NCI-H1694 treated with DMSO at 0.1 percent for 48 hours (cell line): ENCODE measurements at regions not wholly inside any gene's neighbourhood (a gene's known extent, or its start where the extent isn't known, plus 50 kb on each side); places are given as distances from the start of the nearest gene placed in this dataset.
"Not testable (repeated sequence)": the region's sequence is repeated elsewhere in the genome, so short reads cannot be mapped to it uniquely, and the experiment has no call there.

ENCODE experiments used
- DNase-seq: peaks from one replicate; lab custom pipeline; 2025; lab: John Stamatoyannopoulos, UW

DNA sequence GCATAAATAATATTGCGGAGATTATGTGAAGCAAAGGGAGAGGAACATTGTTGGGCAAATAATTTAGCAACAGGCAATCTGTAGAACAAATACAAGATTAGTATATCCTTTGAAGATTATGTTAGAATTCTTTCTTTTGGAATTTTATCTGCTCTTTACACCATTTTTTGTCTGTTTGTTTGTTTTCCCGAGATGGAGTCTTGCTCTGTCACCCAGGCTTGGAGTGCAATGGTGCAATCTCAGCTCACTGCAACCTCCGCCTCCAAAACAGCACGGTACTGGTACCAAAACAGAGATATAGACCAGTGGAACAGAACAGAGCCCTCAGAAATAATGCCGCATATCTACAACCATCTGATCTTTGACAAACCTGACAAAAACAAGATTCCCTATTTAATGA is 250.3 kb downstream of the FSIP2 start:
- DNase-seq, result not testable (repeated sequence)

DNA sequence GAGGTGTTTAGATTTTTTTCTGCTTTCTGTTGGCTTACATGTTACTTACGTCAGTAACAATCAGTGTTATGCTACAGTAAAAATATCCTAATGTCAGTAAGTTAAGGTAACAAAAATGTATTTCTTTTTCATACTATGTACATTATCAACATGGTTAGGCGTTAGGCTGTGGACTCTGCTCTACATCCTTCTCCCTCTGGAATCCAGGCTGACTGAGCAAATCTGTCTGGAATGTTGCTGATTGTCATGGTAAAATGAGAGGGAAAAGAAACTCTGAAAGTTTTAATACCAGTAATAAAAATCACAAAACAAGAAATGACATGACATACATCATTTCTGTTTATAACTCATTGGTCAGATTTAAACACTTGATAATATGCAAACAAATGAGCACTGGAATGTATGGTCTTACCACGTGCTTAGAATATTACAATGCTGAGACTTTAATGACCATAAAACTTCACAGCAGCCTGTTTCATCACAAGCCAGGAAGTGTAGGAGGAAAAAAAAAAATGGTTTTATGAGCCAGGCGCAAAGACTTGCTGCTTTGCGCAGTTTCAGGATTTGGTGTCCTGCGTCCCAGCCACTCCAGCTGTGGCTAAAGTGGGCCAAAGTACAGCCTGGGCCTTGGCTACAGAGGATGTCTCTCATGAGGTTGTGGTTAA is 252.4 kb downstream of the FSIP2 start:
- DNase-seq, result no peak

GRCh38 chr2:185998562-185999070 is 260.0 kb downstream of the FSIP2 start:
- no peak for DNase-seq

DNA sequence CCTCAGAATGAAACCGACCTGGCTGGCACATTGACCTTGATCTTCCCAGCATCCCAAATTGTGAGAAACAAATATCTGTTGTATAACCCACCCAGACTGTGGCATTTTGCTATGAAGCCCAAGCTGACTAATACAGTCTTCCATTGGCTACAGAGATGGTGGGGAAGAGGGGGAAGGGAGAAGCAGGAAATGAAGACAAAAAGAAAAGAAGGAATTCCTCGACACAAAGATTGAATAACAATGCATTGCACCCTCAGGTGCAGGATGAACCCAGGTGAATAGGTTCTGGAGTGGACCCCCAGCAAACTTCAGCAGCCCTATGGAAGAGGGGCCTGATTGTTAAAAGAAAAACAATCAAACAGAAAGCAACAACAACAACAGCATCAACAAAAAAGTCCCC is 270.7 kb downstream of the FSIP2 start:
- DNase-seq, result no peak

GRCh38 chr2:186017278-186017677 is 278.7 kb downstream of the FSIP2 start:
- no peak for DNase-seq

DNA sequence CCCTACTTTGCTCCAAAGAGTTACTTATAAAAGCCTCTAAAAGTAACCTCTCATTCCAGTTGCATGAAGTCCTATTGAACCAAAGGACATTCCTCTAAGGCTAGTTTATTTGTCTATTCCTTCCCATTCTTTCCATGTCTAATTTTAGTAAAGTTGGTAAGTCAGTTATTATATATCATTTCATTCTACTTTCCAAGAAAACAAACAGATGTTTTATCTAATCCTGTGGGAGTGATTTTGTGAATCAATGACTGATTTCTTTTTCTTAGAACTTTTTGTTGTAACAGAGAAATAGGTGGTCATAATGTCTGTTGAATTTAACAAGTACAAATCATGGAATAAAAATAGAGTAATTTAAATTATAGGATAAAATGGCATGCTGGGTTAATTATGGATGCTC is 286.3 kb downstream of the FSIP2 start:
- DNase-seq, result no peak

GRCh38 chr2:186027922-186028321 is 289.3 kb downstream of the FSIP2 start:
- no peak for DNase-seq

DNA sequence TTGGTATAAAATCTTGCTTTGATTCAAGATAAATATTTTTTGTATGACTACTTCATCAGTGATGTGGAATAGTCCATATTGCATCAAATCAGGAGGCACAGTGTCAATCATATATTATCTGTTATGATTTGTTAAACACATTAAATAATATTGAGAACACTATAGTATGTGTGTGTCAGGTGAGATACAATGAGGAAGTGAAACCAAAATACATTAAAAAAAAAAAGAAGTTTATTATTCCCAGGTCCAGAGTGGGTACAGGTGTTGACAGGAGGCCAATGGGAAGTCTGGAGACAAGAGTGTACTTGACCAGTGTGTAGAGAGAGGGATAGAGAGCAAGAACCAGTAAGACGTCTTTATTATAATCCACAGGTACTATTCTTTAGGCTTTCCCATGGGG is 292.6 kb downstream of the FSIP2 start:
- no peak for DNase-seq

- no peak for DNase-seq
Measured at GRCh38 chr2:186032102-186032738, 293.6 kb downstream of the FSIP2 start.

- no peak for DNase-seq
Measured at GRCh38 chr2:186032930-186033329, 294.3 kb downstream of the FSIP2 start.

- no peak for DNase-seq
Measured at GRCh38 chr2:186033541-186033940, 294.9 kb downstream of the FSIP2 start.

GRCh38 chr2:186036862-186037449 is 298.4 kb downstream of the FSIP2 start:
- DNase-seq, result no peak

- DNase-seq, result no peak
Measured at GRCh38 chr2:186042207-186043028, 303.8 kb downstream of the FSIP2 start.

DNA sequence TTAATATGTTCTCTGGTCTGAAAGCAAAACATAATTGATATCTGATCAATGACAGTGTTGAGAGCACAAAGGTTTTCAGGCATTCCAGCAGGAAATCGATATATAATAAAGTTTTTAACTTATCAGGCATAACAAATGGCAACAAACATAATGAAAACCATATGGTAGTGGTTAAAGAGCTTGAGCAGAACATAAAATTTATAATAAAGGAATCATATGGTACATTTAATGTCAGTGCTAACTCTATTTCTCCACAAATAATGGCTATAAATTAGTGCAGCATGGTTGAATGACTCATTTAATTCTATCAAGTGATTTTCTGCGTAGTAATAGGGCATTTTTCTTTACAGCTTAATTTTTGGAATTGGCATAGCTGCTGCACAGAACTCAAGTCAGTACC is 306.2 kb downstream of the FSIP2 start:
- DNase-seq, result no peak

GRCh38 chr2:186052930-186053329 is 314.3 kb downstream of the FSIP2 start:
- no peak for DNase-seq

DNA sequence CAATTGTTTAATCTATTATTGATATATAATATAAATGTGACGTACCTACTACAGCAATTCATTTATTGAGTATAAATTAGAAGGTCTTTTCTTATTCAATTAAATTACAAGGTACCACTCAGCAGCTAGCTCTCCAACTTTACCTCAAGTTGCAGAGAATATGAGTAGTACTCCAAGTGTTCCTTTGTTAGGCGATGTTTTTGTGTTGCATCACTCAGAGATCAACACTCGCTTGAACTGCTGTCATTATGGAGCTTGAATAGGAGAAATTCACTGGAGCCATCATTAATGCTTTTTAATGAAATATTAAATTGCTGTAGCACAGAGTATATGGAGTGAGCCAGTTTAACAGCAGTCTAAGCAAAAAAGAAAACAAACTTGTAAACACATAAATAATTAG is 320.0 kb downstream of the FSIP2 start:
- DNase-seq, result no peak

DNA sequence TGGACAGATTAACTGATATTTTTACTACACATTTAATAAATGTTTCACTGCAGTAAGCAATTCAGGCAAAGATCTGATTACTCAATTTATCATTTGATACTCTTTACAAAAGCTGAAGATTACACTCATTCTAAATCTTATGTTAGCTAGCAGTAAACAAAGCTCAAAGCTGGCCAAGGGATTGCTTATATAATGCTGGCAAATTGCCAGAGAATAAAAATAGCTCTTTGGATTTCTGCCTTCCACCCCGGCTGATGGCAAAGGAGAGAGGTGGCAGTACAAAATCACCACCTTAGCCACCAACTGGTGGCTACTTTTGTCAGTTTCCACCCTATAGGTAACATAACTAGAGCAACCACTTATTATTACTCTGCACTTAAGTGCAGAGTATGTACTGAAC is 320.5 kb downstream of the FSIP2 start:
- peak; percentile 44 for DNase-seq

- DNase-seq, result no peak
Measured at GRCh38 chr2:186060744-186061440, 322.3 kb downstream of the FSIP2 start.

- no peak for DNase-seq
Measured at GRCh38 chr2:186064507-186064906, 325.9 kb downstream of the FSIP2 start.

DNA sequence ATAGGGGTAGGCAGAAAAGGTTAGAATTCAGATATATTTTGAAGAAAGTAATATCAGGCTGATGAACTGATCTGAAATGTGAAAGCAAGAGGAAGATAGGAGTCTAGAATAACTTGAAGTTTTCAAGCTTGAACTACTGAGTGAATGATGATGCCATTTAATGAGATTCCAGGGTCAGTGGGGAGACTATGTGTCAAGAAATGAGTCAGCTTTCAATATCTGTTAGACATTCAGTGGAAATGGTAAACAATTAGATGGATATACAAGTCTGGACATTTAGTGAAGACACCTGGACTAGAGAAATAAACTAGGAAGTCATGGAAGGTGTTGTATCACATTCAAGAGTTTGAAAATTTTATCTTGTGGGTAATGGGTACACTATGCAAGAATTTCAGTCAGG is 326.9 kb downstream of the FSIP2 start:
- DNase-seq, result no peak

- no peak for DNase-seq
Measured at GRCh38 chr2:186068139-186068801, 329.7 kb downstream of the FSIP2 start.
